ENCODE measurements at regions not wholly inside any gene's neighbourhood (a gene's known extent, or its start where the extent isn't known, plus 50 kb on each side); places are given as distances from the start of the nearest gene placed in this dataset.

GRCh38 chr1:171420810-171421209 lies 64.5 kb upstream of the PRRC2C start:
- no peak for TF ChIP-seq POLR2AphosphoS5 (IDR thresholded peaks at IDR 0.05; ENCODE audit: borderline replicate concordance, low read depth, low read length)
- no peak for TF ChIP-seq EZH2 (IDR thresholded peaks at IDR 0.05)
- no peak for TF ChIP-seq FOXP2 (optimal IDR thresholded peaks at IDR 0.05; ENCODE audit: control extremely low read depth, extremely low read length, insufficient read depth)
